ENCODE measurements at regions not wholly inside any gene's neighbourhood (a gene's known extent, or its start where the extent isn't known, plus 50 kb on each side); places are given as distances from the start of the nearest gene placed in this dataset.

GRCh38 chr2:120520929-120521912, 175.3 kb downstream of the INHBB start (continued):
- TF ChIP-seq BRCA1 (CRISPR knock-in tag; IDR thresholded peaks at IDR 0.05) (no peak), ZMAT5 (CRISPR knock-in tag; IDR thresholded peaks at IDR 0.05; ENCODE audit: borderline replicate concordance, low read depth) (no peak), CTCF (CRISPR knock-in tag; IDR thresholded peaks at IDR 0.05) (peak; percentile 77), ZNF414 (CRISPR knock-in tag; IDR thresholded peaks at IDR 0.05) (no peak), XRCC5 (optimal IDR thresholded peaks at IDR 0.05; ENCODE audit: low read length) (peak; percentile 86), ZNF772 (CRISPR knock-in tag; IDR thresholded peaks at IDR 0.05) (no peak), FOSL2 (CRISPR knock-in tag; IDR thresholded peaks at IDR 0.05) (no peak), HOXA5 (CRISPR knock-in tag; IDR thresholded peaks at IDR 0.05) (no peak), ZNF883 (CRISPR knock-in tag; IDR thresholded peaks at IDR 0.05; ENCODE audit: not compliant biosample characterization) (no peak), PATZ1 (CRISPR knock-in tag; IDR thresholded peaks at IDR 0.05) (no peak), ZNF329 (CRISPR knock-in tag; IDR thresholded peaks at IDR 0.05; ENCODE audit: low read depth) (no peak), UBTF (CRISPR knock-in tag; IDR thresholded peaks at IDR 0.05) (0 out of 2 replicates have a peak, but pooled peaks have one; percentile 7), SKI (IDR thresholded peaks at IDR 0.05; ENCODE audit: partially characterized antibody) (no peak), CHD4 (IDR thresholded peaks at IDR 0.05; ENCODE audit: borderline replicate concordance, low read length) (peak; percentile 87; the same call in 1 of the 2 replicates), ZNF580 (CRISPR knock-in tag; IDR thresholded peaks at IDR 0.05; ENCODE audit: borderline replicate concordance, low read depth) (no peak), ZNF761 (CRISPR knock-in tag; conservative IDR thresholded peaks at IDR 0.05) (no peak), AHR (CRISPR knock-in tag; IDR thresholded peaks at IDR 0.05) (0 out of 2 replicates have a peak, but pooled peaks have one; percentile 32), SKIL (CRISPR knock-in tag; IDR thresholded peaks at IDR 0.05; ENCODE audit: borderline replicate concordance) (no peak)
